HepG2 (cell line): ENCODE measurements at regions not wholly inside any gene's neighbourhood (a gene's known extent, or its start where the extent isn't known, plus 50 kb on each side); places are given as distances from the start of the nearest gene placed in this dataset.

Experiments
- AFF4 ChIP-seq: sonication (generic); formaldehyde crosslinking; IDR thresholded peaks from 2 replicates; pipeline ENCODE4 v1.4.0; 2020; ENCODE audit warnings: missing genetic modification reagents
- ARNT2 ChIP-seq: sonication (generic); formaldehyde crosslinking; IDR thresholded peaks from 2 replicates; pipeline ENCODE4 v1.8.0; 2022; ENCODE audit warnings: mild to moderate bottlenecking, low read depth, missing genetic modification reagents, moderate library complexity
- DNMT3B ChIP-seq: conservative IDR thresholded peaks from 2 replicates; pipeline ENCODE4 v1.6.1; 2016; ENCODE audit warnings: missing biosample characterization, control low read depth
- HDAC2 ChIP-seq: sonication (generic); formaldehyde crosslinking; IDR thresholded peaks from 2 replicates; pipeline ENCODE4 v1.4.0; 2020; ENCODE audit warnings: missing genetic modification reagents
- HNRNPK ChIP-seq: fragments of 200-400 bp; formaldehyde crosslinking; IDR thresholded peaks from 2 replicates; pipeline ENCODE4 v1.6.1; 2018; ENCODE audit warnings: low read length, low read depth, moderate library complexity, mild to moderate bottlenecking; ENCODE audit not compliant: poor library complexity, severe bottlenecking
- MIER2 ChIP-seq: IDR thresholded peaks from 2 replicates; pipeline ENCODE4 v1.6.1; 2016; ENCODE audit warnings: missing biosample characterization, missing genetic modification reagents
- PHF5A ChIP-seq: IDR thresholded peaks from one replicate; pipeline ENCODE4 v1.6.1; 2018; ENCODE audit warnings: low read depth, missing genetic modification reagents; ENCODE audit not compliant: unreplicated experiment
- RORA ChIP-seq: sonication (generic); formaldehyde crosslinking; IDR thresholded peaks from 2 replicates; pipeline ENCODE4 v1.5.0; 2020; ENCODE audit warnings: mild to moderate bottlenecking, missing genetic modification reagents, moderate library complexity
- SALL1 ChIP-seq: sonication (generic); formaldehyde crosslinking; IDR thresholded peaks from 2 replicates; pipeline ENCODE4 v1.8.0; 2022; ENCODE audit warnings: mild to moderate bottlenecking, missing genetic modification reagents
- SALL2 ChIP-seq: sonication (generic); formaldehyde crosslinking; IDR thresholded peaks from 2 replicates; pipeline ENCODE4 v1.8.1; 2023; ENCODE audit warnings: mild to moderate bottlenecking, missing genetic modification reagents, inconsistent platforms
- SAP130 ChIP-seq: IDR thresholded peaks from 2 replicates; pipeline ENCODE4 v1.6.1; 2016; ENCODE audit warnings: low read depth
- SKI ChIP-seq: fragments of 450-650 bp; IDR thresholded peaks from one replicate; pipeline ENCODE4 v1.6.1; 2018; ENCODE audit warnings: mild to moderate bottlenecking; ENCODE audit not compliant: partially characterized antibody
- TBP ChIP-seq: sonication (generic); formaldehyde crosslinking; IDR thresholded peaks from 2 replicates; pipeline ENCODE4 v1.5.0; 2020; ENCODE audit warnings: missing genetic modification reagents
- U2AF2 ChIP-seq: fragments of 200-400 bp; formaldehyde crosslinking; IDR thresholded peaks from 2 replicates; pipeline ENCODE4 v1.6.1; 2017; ENCODE audit warnings: low read depth, mild to moderate bottlenecking, low read length
- ZBTB3 ChIP-seq: sonication (generic); formaldehyde crosslinking; IDR thresholded peaks from 2 replicates; pipeline ENCODE4 v1.4.0; 2020; ENCODE audit warnings: low read depth, mild to moderate bottlenecking, moderate library complexity, missing genetic modification reagents, borderline replicate concordance
- ZFX ChIP-seq: sonication (generic); formaldehyde crosslinking; IDR thresholded peaks from 2 replicates; pipeline ENCODE4 v1.4.0; 2020; ENCODE audit warnings: mild to moderate bottlenecking, low read depth, missing genetic modification reagents, moderate library complexity
- ZNF121 ChIP-seq: sonication (generic); formaldehyde crosslinking; IDR thresholded peaks from 2 replicates; pipeline ENCODE4 v1.5.0; 2020; ENCODE audit warnings: mild to moderate bottlenecking, missing genetic modification reagents
- ZNF160 ChIP-seq: sonication (generic); formaldehyde crosslinking; IDR thresholded peaks from 2 replicates; pipeline ENCODE4 v1.8.0; 2022; ENCODE audit warnings: mild to moderate bottlenecking, inconsistent platforms, missing genetic modification reagents
- ZNF232 ChIP-seq: sonication (generic); formaldehyde crosslinking; IDR thresholded peaks from 2 replicates; pipeline ENCODE4 v1.4.0; 2020; ENCODE audit warnings: missing genetic modification reagents, borderline replicate concordance
- ZNF253 ChIP-seq: sonication (generic); formaldehyde crosslinking; IDR thresholded peaks from 2 replicates; pipeline ENCODE4 v1.8.0; 2022; ENCODE audit warnings: mild to moderate bottlenecking, missing genetic modification reagents, borderline replicate concordance
- ZNF546 ChIP-seq: sonication (generic); formaldehyde crosslinking; conservative IDR thresholded peaks from 2 replicates; pipeline ENCODE4 v1.8.1; 2023; ENCODE audit warnings: mild to moderate bottlenecking, missing genetic modification reagents
- TF ChIP-seq, protein P1 (sequence below): sonication (generic); formaldehyde crosslinking; IDR thresholded peaks from 2 replicates; pipeline ENCODE4 v1.4.0; 2020; ENCODE audit warnings: missing genetic modification reagents
- TF ChIP-seq, protein P2 (sequence below): sonication (generic); formaldehyde crosslinking; IDR thresholded peaks from 2 replicates; pipeline ENCODE4 v1.8.0; 2022; ENCODE audit warnings: mild to moderate bottlenecking, missing genetic modification reagents
- TF ChIP-seq, protein P3 (sequence below): sonication (generic); formaldehyde crosslinking; IDR thresholded peaks from 2 replicates; pipeline ENCODE4 v1.4.0; 2020; ENCODE audit warnings: missing genetic modification reagents

GRCh38 chr2:63735263-63735662 lies 106.4 kb upstream of the UGP2 start (continued):
- TF ChIP-seq, protein P1, sequence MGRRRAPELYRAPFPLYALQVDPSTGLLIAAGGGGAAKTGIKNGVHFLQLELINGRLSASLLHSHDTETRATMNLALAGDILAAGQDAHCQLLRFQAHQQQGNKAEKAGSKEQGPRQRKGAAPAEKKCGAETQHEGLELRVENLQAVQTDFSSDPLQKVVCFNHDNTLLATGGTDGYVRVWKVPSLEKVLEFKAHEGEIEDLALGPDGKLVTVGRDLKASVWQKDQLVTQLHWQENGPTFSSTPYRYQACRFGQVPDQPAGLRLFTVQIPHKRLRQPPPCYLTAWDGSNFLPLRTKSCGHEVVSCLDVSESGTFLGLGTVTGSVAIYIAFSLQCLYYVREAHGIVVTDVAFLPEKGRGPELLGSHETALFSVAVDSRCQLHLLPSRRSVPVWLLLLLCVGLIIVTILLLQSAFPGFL, result no peak
- 0 out of 2 replicates have a peak, but pooled peaks have one; percentile 32 for TF ChIP-seq ARNT2 (CRISPR knock-in tag)
- TF ChIP-seq SALL2 (CRISPR knock-in tag), result 0 out of 2 replicates have a peak, but pooled peaks have one; percentile 22
- no peak for TF ChIP-seq MIER2
- peak; percentile 71 for TF ChIP-seq SALL1 (CRISPR knock-in tag)
- TF ChIP-seq ZFX, result no peak
- peak; percentile 16 for TF ChIP-seq SKI
- TF ChIP-seq ZNF232 (CRISPR knock-in tag), result no peak
- no peak; the same call in 1 of the 2 replicates for TF ChIP-seq ZNF546 (CRISPR knock-in tag)
- TF ChIP-seq ZNF160, result no peak
- TF ChIP-seq HNRNPK, result no peak
- TF ChIP-seq, protein P2, sequence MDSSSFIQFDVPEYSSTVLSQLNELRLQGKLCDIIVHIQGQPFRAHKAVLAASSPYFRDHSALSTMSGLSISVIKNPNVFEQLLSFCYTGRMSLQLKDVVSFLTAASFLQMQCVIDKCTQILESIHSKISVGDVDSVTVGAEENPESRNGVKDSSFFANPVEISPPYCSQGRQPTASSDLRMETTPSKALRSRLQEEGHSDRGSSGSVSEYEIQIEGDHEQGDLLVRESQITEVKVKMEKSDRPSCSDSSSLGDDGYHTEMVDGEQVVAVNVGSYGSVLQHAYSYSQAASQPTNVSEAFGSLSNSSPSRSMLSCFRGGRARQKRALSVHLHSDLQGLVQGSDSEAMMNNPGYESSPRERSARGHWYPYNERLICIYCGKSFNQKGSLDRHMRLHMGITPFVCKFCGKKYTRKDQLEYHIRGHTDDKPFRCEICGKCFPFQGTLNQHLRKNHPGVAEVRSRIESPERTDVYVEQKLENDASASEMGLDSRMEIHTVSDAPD (CRISPR knock-in tag), result no peak
- TF ChIP-seq DNMT3B (CRISPR knock-in tag), result no peak
- TF ChIP-seq RORA (CRISPR knock-in tag), result no peak
- TF ChIP-seq ZBTB3 (CRISPR knock-in tag), result no peak
- TF ChIP-seq PHF5A (CRISPR knock-in tag), result no peak
- peak; percentile 38 for TF ChIP-seq SAP130 (CRISPR knock-in tag)
- no peak for TF ChIP-seq TBP
- no peak for TF ChIP-seq HDAC2 (CRISPR knock-in tag)
- no peak for TF ChIP-seq AFF4 (CRISPR knock-in tag)
- TF ChIP-seq, protein P3, sequence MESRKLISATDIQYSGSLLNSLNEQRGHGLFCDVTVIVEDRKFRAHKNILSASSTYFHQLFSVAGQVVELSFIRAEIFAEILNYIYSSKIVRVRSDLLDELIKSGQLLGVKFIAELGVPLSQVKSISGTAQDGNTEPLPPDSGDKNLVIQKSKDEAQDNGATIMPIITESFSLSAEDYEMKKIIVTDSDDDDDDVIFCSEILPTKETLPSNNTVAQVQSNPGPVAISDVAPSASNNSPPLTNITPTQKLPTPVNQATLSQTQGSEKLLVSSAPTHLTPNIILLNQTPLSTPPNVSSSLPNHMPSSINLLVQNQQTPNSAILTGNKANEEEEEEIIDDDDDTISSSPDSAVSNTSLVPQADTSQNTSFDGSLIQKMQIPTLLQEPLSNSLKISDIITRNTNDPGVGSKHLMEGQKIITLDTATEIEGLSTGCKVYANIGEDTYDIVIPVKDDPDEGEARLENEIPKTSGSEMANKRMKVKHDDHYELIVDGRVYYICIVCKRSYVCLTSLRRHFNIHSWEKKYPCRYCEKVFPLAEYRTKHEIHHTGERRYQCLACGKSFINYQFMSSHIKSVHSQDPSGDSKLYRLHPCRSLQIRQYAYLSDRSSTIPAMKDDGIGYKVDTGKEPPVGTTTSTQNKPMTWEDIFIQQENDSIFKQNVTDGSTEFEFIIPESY, result peak; percentile 100
- no peak for TF ChIP-seq U2AF2
- no peak for TF ChIP-seq ZNF253
- TF ChIP-seq ZNF121, result no peak
